GM10248 (cell line): ENCODE measurements at regions not wholly inside any gene's neighbourhood (a gene's known extent, or its start where the extent isn't known, plus 50 kb on each side); places are given as distances from the start of the nearest gene placed in this dataset.

ENCODE experiments used
- CTCF ChIA-PET: fragments of 300-600 bp; sonication (Branson Sonifier 250); formaldehyde crosslinking; extraction: SDS; loops from one replicate; lab custom pipeline; 2021; ENCODE audit warnings: antibody characterized with exemption; lab: Yijun Ruan, JAX
- POLR2A ChIA-PET: fragments of 350-650 bp; sonication (Branson Sonifier 250); formaldehyde crosslinking; extraction: SDS; loops from one replicate; lab custom pipeline; 2020; ENCODE audit warnings: antibody characterized with exemption; lab: Yijun Ruan, JAX
- DNase-seq: peaks from one replicate; pipeline ENCODE4 v3.0.0; 2012; ENCODE audit errors: extremely low spot score
- TF ChIP-seq, protein P1 (sequence below): IDR thresholded peaks from 2 replicates; pipeline ENCODE4 v1.5.1; 2012; ENCODE audit warnings: mild to moderate bottlenecking, low read depth; ENCODE audit errors: extremely low read depth, missing control alignments, control extremely low read depth

DNA sequence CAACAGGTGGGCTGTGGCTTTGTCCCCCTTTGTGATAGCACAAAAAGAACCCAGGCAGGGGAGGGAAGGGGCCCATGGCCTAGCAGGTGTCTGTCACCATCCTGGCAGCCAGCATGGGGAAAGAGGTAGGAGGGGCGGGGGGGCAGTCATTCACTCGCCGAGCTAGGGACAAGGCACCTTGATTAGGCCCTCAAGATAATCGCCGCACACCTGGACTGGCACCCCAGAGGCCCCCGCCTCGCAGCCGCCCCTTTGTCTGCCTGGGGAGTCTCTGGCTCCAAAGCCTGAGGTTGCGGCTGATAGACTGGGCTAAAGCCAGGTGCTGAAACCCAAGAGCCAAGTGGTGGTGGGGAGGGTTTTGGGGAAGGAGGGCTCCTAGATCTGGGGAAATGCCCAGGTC lies 151.2 kb upstream of the PCBD1 start:
- ChIA-PET CTCF (no interaction called here), POLR2A (no interaction called here)
- no peak for DNase-seq
- TF ChIP-seq, protein P1, sequence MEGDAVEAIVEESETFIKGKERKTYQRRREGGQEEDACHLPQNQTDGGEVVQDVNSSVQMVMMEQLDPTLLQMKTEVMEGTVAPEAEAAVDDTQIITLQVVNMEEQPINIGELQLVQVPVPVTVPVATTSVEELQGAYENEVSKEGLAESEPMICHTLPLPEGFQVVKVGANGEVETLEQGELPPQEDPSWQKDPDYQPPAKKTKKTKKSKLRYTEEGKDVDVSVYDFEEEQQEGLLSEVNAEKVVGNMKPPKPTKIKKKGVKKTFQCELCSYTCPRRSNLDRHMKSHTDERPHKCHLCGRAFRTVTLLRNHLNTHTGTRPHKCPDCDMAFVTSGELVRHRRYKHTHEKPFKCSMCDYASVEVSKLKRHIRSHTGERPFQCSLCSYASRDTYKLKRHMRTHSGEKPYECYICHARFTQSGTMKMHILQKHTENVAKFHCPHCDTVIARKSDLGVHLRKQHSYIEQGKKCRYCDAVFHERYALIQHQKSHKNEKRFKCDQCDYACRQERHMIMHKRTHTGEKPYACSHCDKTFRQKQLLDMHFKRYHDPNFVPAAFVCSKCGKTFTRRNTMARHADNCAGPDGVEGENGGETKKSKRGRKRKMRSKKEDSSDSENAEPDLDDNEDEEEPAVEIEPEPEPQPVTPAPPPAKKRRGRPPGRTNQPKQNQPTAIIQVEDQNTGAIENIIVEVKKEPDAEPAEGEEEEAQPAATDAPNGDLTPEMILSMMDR = no peak

DNA sequence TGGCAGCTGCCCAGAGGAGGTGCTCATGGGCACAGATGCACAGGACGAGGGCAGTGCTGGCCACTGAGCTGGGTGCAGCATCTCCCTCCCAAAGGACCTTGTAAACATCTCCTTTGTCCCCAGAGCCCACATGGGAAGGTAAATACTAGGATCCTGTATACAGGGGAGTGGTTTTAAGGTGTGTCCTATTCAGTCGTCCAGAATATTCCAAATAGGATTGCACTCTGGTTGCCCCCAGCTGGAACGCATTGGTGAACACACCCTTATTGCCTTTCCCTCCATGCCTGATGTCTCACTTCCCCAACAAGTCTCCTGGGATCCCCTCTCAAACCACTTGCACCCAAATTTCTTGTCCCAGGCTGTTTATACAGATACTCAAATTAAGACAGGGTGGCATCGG lies 152.0 kb upstream of the PCBD1 start:
- TF ChIP-seq, protein P1 = no peak
- ChIA-PET CTCF (no interaction called here), POLR2A (no interaction called here)
- DNase-seq = no peak

DNA sequence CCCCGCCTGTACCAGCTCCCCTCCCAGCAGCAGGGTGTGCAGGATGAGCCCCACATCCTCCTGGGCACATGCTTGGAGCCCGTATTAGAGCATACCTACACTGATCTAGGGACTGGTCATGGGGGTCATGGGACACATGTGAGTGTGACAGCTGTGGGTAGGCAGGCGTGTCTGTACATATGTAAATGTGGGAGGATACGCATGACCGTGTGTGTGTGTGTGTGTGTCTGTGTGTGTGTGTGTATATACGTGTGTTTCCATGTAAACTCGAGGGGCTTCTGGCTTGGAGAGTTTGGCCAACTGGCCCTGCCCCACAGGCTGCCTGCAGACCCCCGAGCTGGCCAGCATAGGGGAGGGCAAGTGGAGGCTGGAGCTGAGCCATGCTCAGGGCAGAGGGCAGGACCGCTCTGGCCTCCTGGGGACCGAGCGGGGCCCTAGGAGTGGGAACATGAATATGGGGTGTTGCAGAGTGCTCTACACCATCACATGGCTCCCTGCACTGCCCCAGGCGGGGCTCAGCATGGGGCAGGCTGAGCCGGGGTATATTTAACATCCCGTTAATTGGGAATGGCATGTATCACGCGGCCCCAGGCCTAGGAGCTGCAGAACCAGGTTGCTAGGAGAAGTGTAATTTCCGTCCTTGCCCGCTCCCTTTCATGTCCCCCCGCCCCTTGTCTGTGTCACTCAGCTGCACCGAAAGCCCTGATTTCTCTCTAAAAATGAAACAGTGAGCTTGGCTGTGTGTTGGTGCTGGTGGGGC lies 152.7 kb upstream of the PCBD1 start:
- TF ChIP-seq, protein P1 = no peak
- no peak for DNase-seq
- POLR2A ChIA-PET = no interaction called here
- CTCF ChIA-PET = no interaction called here

DNA sequence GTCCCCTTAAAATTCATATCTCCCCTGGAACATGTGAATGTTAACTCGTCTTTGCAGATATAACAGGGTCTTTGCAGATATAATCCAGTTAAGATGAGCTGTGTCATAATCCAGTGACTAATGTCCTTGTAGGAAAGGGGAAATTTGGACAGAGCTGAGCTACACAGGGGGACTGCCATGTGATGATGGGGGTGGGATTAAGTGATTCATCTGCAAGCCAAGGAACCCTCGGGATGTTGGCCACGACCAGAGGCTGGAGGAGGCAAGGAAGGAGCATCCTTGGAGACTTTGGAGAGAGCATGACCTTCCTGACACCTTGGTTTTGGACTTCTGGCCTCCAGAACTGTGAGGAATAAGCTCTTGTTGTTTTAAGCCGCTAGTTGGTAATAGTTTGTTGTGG lies 153.9 kb upstream of the PCBD1 start:
- TF ChIP-seq, protein P1 = no peak
- POLR2A ChIA-PET = no interaction called here
- CTCF ChIA-PET = interaction anchor here (1.3 kb wide), 1 partner anchor 22 kb away, joined by 3 read pairs; no protein-coding TSS in a partner anchor
- no peak for DNase-seq

DNA sequence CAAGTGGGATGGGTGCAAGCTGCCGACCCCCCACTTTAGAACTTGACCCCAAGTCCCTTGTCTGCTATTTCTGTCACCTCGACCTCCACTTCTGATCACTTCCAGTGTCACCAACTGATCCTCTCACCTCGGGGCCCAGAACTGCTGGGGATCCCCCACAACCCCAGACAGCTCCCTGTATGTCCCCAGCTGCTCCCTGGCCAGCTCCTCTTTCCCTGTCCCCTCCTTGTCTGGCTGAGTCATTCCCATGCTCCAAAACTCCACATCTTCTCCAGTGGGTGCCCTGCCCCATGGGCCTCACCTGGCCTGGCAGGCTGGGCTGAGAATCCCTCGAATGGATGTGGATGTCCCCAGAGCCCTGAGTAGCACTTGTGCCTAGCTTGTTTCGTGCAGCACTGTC lies 154.3 kb upstream of the PCBD1 start:
- ChIA-PET POLR2A (no interaction called here), CTCF (interaction anchor here (1.3 kb wide), 1 partner anchor 21 kb away, joined by 3 read pairs; no protein-coding TSS in a partner anchor)
- no peak for DNase-seq
- TF ChIP-seq, protein P1 = no peak

DNA sequence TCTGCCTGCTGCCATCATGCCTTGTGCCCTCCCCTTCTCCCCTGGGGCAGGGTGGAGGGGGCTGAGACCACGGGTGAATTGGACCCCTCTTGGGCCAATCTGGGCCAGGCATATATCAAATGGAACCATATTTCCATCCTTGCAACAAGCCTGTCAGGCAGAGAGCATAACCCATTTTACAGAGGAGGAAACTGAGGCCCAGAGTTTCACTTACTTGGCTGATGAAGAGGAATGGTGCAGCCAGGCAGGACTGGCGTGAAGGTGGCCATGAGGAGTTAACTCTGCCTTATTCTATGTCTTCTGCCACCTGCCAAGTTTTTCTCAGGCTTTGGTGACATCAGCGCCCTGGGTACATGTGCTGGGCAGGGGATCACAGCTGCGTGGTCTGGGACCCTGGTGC lies 155.5 kb upstream of the PCBD1 start:
- TF ChIP-seq, protein P1 = no peak
- CTCF ChIA-PET = no interaction called here
- POLR2A ChIA-PET = no interaction called here
- no peak for DNase-seq
